K562 (cell line): ENCODE measurements at regions not wholly inside any gene's neighbourhood (a gene's known extent, or its start where the extent isn't known, plus 50 kb on each side); places are given as distances from the start of the nearest gene placed in this dataset.

Experiments used
- ATAC-seq: fragments of 200-7000 bp; cut with Tn5 transposase; 3 replicates; pipeline ENCODE4 v1.9.1; 2020; ENCODE audit warnings: moderate library complexity
- BruUV-seq: library from RNA; stranded (reverse); fragments of 400-500 nt; replicated peaks from 2 replicates; lab custom pipeline; 2021; lab: Mats Ljungman, UMichigan
- CTCF ChIA-PET: fragments of 300-600 bp; formaldehyde crosslinking; extraction: SDS; loops from one replicate; lab custom pipeline; 2021; ENCODE audit warnings: low intra/inter-chr PET ratio; lab: Yijun Ruan, JAX
- POLR2A ChIA-PET: fragments of 300-600, 350-650 bp; sonication (Branson Sonifier 250); formaldehyde crosslinking; extraction: SDS; loops from one replicate; lab custom pipeline; 2021; ENCODE audit warnings: antibody characterized with exemption, inconsistent platforms; lab: Yijun Ruan, JAX
- DNase-seq, 4 experiments: peaks; one replicate each; pipeline versions ENCODE4 v3.0.0 to v3.0.0-alpha.2; 2011 to 2018; ENCODE audit warnings: low spot score in 3 of 4, mixed read lengths in 3 of 4; ENCODE audit errors: extremely low read depth in 1 of 4
- FAIRE-seq: peaks from 2 replicates; lab custom pipeline; 2011; peaks lifted over from hg19 to GRCh38; lab: Jason Lieb, UNC
- H2AFZ ChIP-seq: 2 replicates; pipeline ENCODE4 v1.6.0; 2011; ENCODE audit warnings: low read depth, low read length, control low read depth, inconsistent platforms
- H3K27ac ChIP-seq: fragments of 200-600 bp; 3 replicates; pipeline ENCODE4 v1.8.0; 2011; ENCODE audit warnings: low read depth, mild to moderate bottlenecking, control low read depth, inconsistent platforms, low read length, moderate library complexity, mixed read lengths; ENCODE audit errors: extremely low read depth
- H3K27me3 ChIP-seq, 2 experiments: fragments of 300-600 bp in 1 of 2; 2 replicates in 1 of 2; 3 replicates in 1 of 2; pipeline versions ENCODE4 v1.6.0 to v1.8.0; 2011; ENCODE audit warnings: inconsistent platforms in 2 of 2, low read length in 2 of 2, mild to moderate bottlenecking in 1 of 2, mixed read lengths in 1 of 2, moderate library complexity in 1 of 2; ENCODE audit not compliant: control insufficient read depth in 2 of 2, insufficient read depth in 2 of 2
- H3K36me3 ChIP-seq: fragments of 300-600 bp; 3 replicates; pipeline ENCODE4 v1.8.0; 2011; ENCODE audit warnings: mild to moderate bottlenecking, low read length, inconsistent platforms; ENCODE audit not compliant: control insufficient read depth, insufficient read depth
- H3K4me1 ChIP-seq, 2 experiments: fragments of 200-600 bp in 1 of 2; replicated peaks in 1 of 2; 2 replicates in 1 of 2; 3 replicates in 1 of 2; pipeline versions ENCODE4 v1.5.1 to v1.8.0; 2011; ENCODE audit warnings: inconsistent platforms in 2 of 2, low read length in 2 of 2, mild to moderate bottlenecking in 1 of 2, mixed read lengths in 1 of 2, moderate library complexity in 1 of 2; ENCODE audit not compliant: control insufficient read depth in 2 of 2, insufficient read depth in 2 of 2
- H3K4me2 ChIP-seq: 2 replicates; pipeline ENCODE4 v1.6.1; 2011; ENCODE audit warnings: low read length, control low read depth, inconsistent platforms, mixed read lengths; ENCODE audit not compliant: insufficient read depth
- H3K4me3 ChIP-seq: fragments of 200-600 bp; sonication (generic), shearing (Covaris generic); 2 replicates; pipeline ENCODE4 v1.5.1; 2016; ENCODE audit warnings: control low read depth, inconsistent platforms
- H3K79me2 ChIP-seq: fragments of 200-600 bp; 3 replicates; pipeline ENCODE4 v1.8.0; 2011; ENCODE audit warnings: low read length, inconsistent platforms; ENCODE audit not compliant: control insufficient read depth, insufficient read depth
- H3K9ac ChIP-seq, 2 experiments: 2 replicates each; pipeline versions ENCODE4 v1.6.0 to v1.6.1; 2011; ENCODE audit warnings: low read depth in 2 of 2, low read length in 2 of 2, control low read depth in 1 of 2, inconsistent platforms in 1 of 2, mild to moderate bottlenecking in 1 of 2, mixed read lengths in 1 of 2; ENCODE audit not compliant: insufficient read depth in 1 of 2
- H3K9me1 ChIP-seq: one replicate; pipeline ENCODE4 v1.6.0; 2011; ENCODE audit warnings: inconsistent platforms, mild to moderate bottlenecking, low read length, moderate library complexity; ENCODE audit not compliant: control insufficient read depth, insufficient read depth
- H3K9me3 ChIP-seq: replicated peaks from 2 replicates; pipeline ENCODE4 v1.5.1; 2011; ENCODE audit warnings: low read depth, low read length, inconsistent platforms; ENCODE audit not compliant: control insufficient read depth, insufficient read depth
- H4K20me1 ChIP-seq: replicated peaks from 2 replicates; pipeline ENCODE4 v1.6.1; 2011; ENCODE audit warnings: low read length, inconsistent platforms, mixed read lengths; ENCODE audit not compliant: control insufficient read depth, insufficient read depth
- ASH1L ChIP-seq: fragments of 450-650 bp; IDR thresholded peaks from 2 replicates; pipeline ENCODE4 v1.6.1; 2018; ENCODE audit warnings: borderline replicate concordance, mild to moderate bottlenecking, low read depth; ENCODE audit not compliant: partially characterized antibody
- E2F6 ChIP-seq, 2 experiments: IDR thresholded peaks; 2 replicates each; pipeline ENCODE4 v1.6.1; 2011; ENCODE audit warnings: borderline replicate concordance in 1 of 2, control low read depth in 1 of 2, low read depth in 1 of 2, low read length in 1 of 2, mild to moderate bottlenecking in 1 of 2, mixed read lengths in 1 of 2, moderate library complexity in 1 of 2; ENCODE audit not compliant: insufficient read depth in 1 of 2, insufficient read length in 1 of 2, poor library complexity in 1 of 2, severe bottlenecking in 1 of 2; ENCODE audit errors: extremely low read depth in 1 of 2
- HMG20B ChIP-seq: fragments of 250-450 bp; sonication (Bioruptor Pico); IDR thresholded peaks from 2 replicates; pipeline ENCODE4 v1.5.0; 2021; ENCODE audit warnings: mild to moderate bottlenecking
- HMGN3 ChIP-seq: IDR thresholded peaks from 2 replicates; pipeline ENCODE4 v1.6.1; 2011; ENCODE audit warnings: borderline replicate concordance, low read depth, mild to moderate bottlenecking, mixed read lengths, low read length; ENCODE audit not compliant: insufficient read length; ENCODE audit errors: extremely low read depth
- LARP7 ChIP-seq: fragments of 450-650 bp; IDR thresholded peaks from 2 replicates; pipeline ENCODE4 v1.6.1; 2016
- VEZF1 ChIP-seq: fragments of 200-800 bp; sonication (Bioruptor generic); IDR thresholded peaks from 2 replicates; pipeline ENCODE4 v1.6.1; 2017; ENCODE audit warnings: missing genetic modification characterization, missing compliant biosample characterization
- YY1 ChIP-seq, 3 experiments: IDR thresholded peaks; 2 replicates each; pipeline ENCODE4 v1.6.1; 2011; ENCODE audit warnings: low read length in 2 of 3, mild to moderate bottlenecking in 2 of 3, moderate library complexity in 2 of 3, borderline replicate concordance in 1 of 3, control low read depth in 1 of 3, low read depth in 1 of 3; ENCODE audit not compliant: insufficient read depth in 3 of 3, insufficient replicate concordance in 2 of 3, control insufficient read depth in 1 of 3, insufficient read length in 1 of 3; ENCODE audit errors: extremely low read depth in 1 of 3
- ZNF316 ChIP-seq: fragments of 450-650 bp; IDR thresholded peaks from 2 replicates; pipeline ENCODE4 v1.6.1; 2016
- ZNF778 ChIP-seq: fragments of 450-650 bp; formaldehyde crosslinking; IDR thresholded peaks from 2 replicates; pipeline ENCODE4 v1.4.0; 2020; ENCODE audit warnings: mild to moderate bottlenecking, moderate library complexity
- WGBS: fragments of 100-300 bp; shearing (Covaris generic); methylation state at CpG from one replicate; pipeline ENCODE4 v1.1.6; 2016; ENCODE audit warnings: low coverage, mixed read lengths; ENCODE audit not compliant: insufficient coverage; ENCODE audit errors: missing lambda C conversion rate; 5-methylcytosine and 5-hydroxymethylcytosine counted together
- in situ Hi-C: fragments of 300-500 bp; cut with MboI; formaldehyde crosslinking; loops from 4 replicates; pipeline ENCODE4 v1.15.0; 2018; ENCODE audit warnings: inconsistent platforms, mixed read lengths
- intact Hi-C: fragments of 100-400 bp; cut with micrococcal nuclease; formaldehyde crosslinking; loops from 2 replicates; pipeline ENCODE4 v1.14.2; 2022
- TF ChIP-seq, protein P1 (sequence below): fragments of 250-450 bp; sonication (Bioruptor Pico); IDR thresholded peaks from 2 replicates; pipeline ENCODE4 v1.9.0; 2021; ENCODE audit warnings: mild to moderate bottlenecking, inconsistent platforms
- TF ChIP-seq, protein P2 (sequence below): fragments of 450-650 bp; IDR thresholded peaks from 2 replicates; pipeline ENCODE4 v1.7.0; 2016; ENCODE audit warnings: borderline replicate concordance

DNA sequence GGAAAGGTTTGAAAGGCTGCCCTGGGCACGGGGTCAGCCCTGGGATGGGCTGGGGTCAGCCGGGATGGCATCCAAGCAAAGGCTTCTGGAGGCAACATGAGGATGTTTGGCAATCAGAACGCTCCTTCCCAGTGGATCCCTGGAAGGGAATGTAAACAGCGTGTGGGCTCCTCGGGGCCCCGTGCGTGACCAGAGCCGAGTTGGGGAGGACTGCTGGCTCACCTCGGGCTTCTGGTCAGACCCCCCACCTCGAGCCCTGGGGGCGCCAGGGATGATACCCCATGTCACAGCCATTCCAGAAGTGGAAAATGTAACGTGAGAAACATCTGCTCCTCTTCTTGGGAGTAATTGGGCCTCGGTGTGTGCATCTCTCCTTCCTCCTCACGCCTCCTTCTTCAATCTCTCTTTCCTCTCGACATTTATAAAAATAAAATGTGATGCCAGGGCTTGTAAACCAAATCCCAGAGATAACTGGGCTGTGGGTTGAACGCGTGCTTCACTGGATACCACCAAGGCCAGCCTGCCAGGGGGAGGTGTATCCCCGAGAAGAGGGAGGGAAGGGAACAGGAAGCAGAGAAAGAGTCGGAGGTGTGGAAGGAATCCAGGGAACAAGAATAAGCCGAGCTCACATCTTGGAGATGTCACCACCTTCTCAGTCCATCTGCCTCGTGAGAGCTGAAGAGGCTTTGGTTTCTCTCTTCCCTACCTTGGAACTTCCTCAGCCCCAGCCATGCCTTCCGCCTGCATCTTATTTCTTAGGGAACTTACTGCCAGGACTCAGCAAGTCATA lies 144.8 kb downstream of the NUAK1 start (continued):
- no peak for TF ChIP-seq E2F6 (IDR thresholded peaks at IDR 0.05; ENCODE audit: borderline replicate concordance in 1 of 2, extremely low read depth in 1 of 2, insufficient read depth in 1 of 2, insufficient read length in 1 of 2, low read depth in 1 of 2, low read length in 1 of 2, poor library complexity in 1 of 2, severe bottlenecking in 1 of 2)
- no peak for TF ChIP-seq ASH1L
- no peak for TF ChIP-seq HMG20B (CRISPR knock-in tag)
- no peak for TF ChIP-seq LARP7

DNA sequence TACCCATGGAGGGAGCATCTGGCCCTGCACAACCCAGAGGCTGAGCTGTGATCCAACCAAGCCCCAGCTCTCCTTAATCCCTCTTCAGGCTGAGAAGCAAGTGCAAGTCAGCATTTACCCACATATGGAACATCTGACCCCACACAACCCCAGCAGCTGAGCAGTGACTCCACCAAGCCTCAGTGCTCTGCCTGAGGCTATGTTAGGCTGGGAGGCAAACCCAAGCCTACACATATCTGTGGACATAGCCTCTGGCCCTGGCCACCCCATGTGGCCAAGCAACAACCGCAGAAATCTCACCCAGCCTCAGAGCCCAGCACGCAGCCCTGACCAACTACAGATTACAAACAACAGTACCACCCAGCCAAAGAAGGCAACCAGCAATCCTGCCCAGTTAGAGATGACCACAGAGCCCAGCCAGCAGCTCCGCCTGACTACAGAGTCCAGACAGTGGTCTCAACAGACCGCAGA lies 142.8 kb downstream of the NUAK1 start:
- no peak overlapping the region for H3K4me3 ChIP-seq
- no peak overlapping the region for H3K9ac ChIP-seq
- no peaks in the 10 kb centered on the region for H3K9me3 ChIP-seq
- no peaks in the 10 kb centered on the region for H3K9me1 ChIP-seq
- peaks cover 9 to 21% of the 10 kb centered on the region in 2 experiments; a peak in 4 of 5 replicates for H3K27me3 ChIP-seq
- intact Hi-C loops (no loop called here), in situ Hi-C loops (no loop called here)
- 4% methylated on average over 4 of the region's 4 CpGs for WGBS
- H3K27ac ChIP-seq, result no peak overlapping the region
- H3K4me2 ChIP-seq, result no peak overlapping the region
- H3K36me3 ChIP-seq, result no peaks in the 10 kb centered on the region
- no peaks in the 10 kb centered on the region for H4K20me1 ChIP-seq
- no peak for FAIRE-seq
- no TSS peak for BruUV-seq
- no peak for DNase-seq
- POLR2A ChIA-PET, result no interaction called here
- no peak for ATAC-seq
- CTCF ChIA-PET, result no interaction called here
- no peaks in the 10 kb centered on the region for H3K4me1 ChIP-seq
- H2AFZ ChIP-seq, result no peak overlapping the region
- H3K79me2 ChIP-seq, result no peaks in the 10 kb centered on the region
- TF ChIP-seq HMGN3, result no peak
- 0 out of 2 replicates have a peak, but pooled peaks have one; percentile 18 for TF ChIP-seq ZNF316
- TF ChIP-seq, protein P1, sequence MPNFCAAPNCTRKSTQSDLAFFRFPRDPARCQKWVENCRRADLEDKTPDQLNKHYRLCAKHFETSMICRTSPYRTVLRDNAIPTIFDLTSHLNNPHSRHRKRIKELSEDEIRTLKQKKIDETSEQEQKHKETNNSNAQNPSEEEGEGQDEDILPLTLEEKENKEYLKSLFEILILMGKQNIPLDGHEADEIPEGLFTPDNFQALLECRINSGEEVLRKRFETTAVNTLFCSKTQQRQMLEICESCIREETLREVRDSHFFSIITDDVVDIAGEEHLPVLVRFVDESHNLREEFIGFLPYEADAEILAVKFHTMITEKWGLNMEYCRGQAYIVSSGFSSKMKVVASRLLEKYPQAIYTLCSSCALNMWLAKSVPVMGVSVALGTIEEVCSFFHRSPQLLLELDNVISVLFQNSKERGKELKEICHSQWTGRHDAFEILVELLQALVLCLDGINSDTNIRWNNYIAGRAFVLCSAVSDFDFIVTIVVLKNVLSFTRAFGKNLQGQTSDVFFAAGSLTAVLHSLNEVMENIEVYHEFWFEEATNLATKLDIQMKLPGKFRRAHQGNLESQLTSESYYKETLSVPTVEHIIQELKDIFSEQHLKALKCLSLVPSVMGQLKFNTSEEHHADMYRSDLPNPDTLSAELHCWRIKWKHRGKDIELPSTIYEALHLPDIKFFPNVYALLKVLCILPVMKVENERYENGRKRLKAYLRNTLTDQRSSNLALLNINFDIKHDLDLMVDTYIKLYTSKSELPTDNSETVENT, result no peak
- no peak for TF ChIP-seq YY1 (IDR thresholded peaks at IDR 0.05; ENCODE audit: borderline replicate concordance in 1 of 3, control insufficient read depth in 1 of 3, extremely low read depth in 1 of 3, insufficient read depth in 3 of 3, insufficient read length in 1 of 3, insufficient replicate concordance in 2 of 3, low read depth in 1 of 3, low read length in 2 of 3)
- TF ChIP-seq VEZF1 (CRISPR knock-in tag), result no peak
- no peak for TF ChIP-seq ZNF778
- TF ChIP-seq, protein P2, sequence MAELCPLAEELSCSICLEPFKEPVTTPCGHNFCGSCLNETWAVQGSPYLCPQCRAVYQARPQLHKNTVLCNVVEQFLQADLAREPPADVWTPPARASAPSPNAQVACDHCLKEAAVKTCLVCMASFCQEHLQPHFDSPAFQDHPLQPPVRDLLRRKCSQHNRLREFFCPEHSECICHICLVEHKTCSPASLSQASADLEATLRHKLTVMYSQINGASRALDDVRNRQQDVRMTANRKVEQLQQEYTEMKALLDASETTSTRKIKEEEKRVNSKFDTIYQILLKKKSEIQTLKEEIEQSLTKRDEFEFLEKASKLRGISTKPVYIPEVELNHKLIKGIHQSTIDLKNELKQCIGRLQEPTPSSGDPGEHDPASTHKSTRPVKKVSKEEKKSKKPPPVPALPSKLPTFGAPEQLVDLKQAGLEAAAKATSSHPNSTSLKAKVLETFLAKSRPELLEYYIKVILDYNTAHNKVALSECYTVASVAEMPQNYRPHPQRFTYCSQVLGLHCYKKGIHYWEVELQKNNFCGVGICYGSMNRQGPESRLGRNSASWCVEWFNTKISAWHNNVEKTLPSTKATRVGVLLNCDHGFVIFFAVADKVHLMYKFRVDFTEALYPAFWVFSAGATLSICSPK, result no peak
